ENCODE measurements at regions not wholly inside any gene's neighbourhood (a gene's known extent, or its start where the extent isn't known, plus 50 kb on each side); places are given as distances from the start of the nearest gene placed in this dataset.
A peak's percentile ranks its signal among the peaks of the same experiment; 100 is the strongest.
"Not testable (repeated sequence)": the region's sequence is repeated elsewhere in the genome, so short reads cannot be mapped to it uniquely, and the experiment has no call there.

DNA sequence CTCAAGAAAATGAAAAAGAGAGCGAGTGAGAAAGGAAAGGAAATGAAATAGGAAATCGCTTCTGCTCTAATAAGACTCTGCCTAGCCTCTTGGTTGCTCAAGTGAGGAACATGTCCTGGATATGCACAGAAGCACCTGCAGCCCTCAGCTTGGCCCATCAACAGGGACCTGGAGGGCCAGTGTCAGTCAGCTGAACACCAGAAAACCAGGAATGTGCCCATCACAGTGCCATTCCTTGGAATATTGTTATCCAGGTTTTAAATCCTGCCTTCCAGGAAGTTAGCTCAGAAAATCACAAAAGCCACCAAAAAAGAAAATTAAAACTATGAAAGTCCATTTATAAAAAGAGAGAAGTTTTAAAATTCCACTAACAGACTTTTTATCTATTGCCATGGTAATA is 173.4 kb upstream of the TPM1 start:
- TF ChIP-seq POLR2A (IDR thresholded peaks at IDR 0.05), result no peak
- TF ChIP-seq CTCF (IDR thresholded peaks at IDR 0.05), result no peak
- no peaks in the 10 kb centered on the region for H3K36me3 ChIP-seq
- WGBS, 4 donors, result 90 to 95% (median 91%) methylated on average over 2 of the region's 2 CpGs
- peak overlapping the region in 1 of 12 donors; percentile 81 for H3K27ac ChIP-seq
- H3K4me1 ChIP-seq, result no peaks in the 10 kb centered on the region
- no peak overlapping the region for H3K4me3 ChIP-seq
- ATAC-seq (no peak), DNase-seq (no peak)
- H3K9me3 ChIP-seq, result peaks cover 0 to 10% (median 0%) of the 10 kb centered on the region in 12 donors
- H3K27me3 ChIP-seq, result no peaks in the 10 kb centered on the region
- intact Hi-C loops (cut with DNase I), result no loop called here

DNA sequence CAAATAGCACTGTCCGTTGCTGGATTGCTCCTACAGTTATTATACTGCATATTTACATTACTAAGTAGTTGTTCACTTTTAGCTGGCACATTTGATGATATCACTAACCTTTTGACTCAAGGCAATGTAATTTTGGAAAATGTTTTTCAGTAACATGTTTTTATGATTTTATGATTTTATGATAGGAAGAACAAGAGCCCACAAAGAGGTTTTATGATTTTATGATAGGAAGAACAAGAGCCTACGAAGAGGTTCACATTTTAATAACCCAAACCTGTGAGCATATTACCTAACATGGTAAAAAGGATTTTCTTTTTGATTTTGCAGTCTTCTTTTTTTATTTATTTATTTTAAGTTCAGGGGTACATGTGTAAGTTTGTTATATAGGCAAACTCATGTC is 172.3 kb upstream of the TPM1 start:
- no peak for ATAC-seq
- 93 to 99% (median 95%) methylated on average over 2 of the region's 2 CpGs for WGBS, 4 donors
- no peaks in the 10 kb centered on the region for H3K36me3 ChIP-seq
- H3K4me3 ChIP-seq, result no peak overlapping the region
- TF ChIP-seq CTCF (IDR thresholded peaks at IDR 0.05) (no peak), POLR2A (IDR thresholded peaks at IDR 0.05) (no peak)
- intact Hi-C loops (cut with DNase I), result no loop called here
- H3K27me3 ChIP-seq, result no peaks in the 10 kb centered on the region
- H3K9me3 ChIP-seq, result peaks cover 0 to 10% (median 0%) of the 10 kb centered on the region in 12 donors
- H3K4me1 ChIP-seq, result peaks cover 0 to 8% (median 3%) of the 10 kb centered on the region in 12 donors
- H3K27ac ChIP-seq, result no peak overlapping the region
- DNase-seq, result no peak

GRCh38 chr15:62870701-62871100 is 171.8 kb upstream of the TPM1 start:
- H3K4me1 ChIP-seq, result peaks cover 0 to 12% (median 8%) of the 10 kb centered on the region in 12 donors
- DNase-seq, result not testable (repeated sequence)
- 85 to 97% (median 93%) methylated on average over 3 of the region's 3 CpGs for WGBS, 4 donors

GRCh38 chr15:62873203-62873602 is 169.3 kb upstream of the TPM1 start:
- Histone ChIP-seq H3K4me1 (peaks cover 0 to 24% (median 8%) of the 10 kb centered on the region in 12 donors), H3K4me3 (no peak overlapping the region), H3K27ac (peak overlapping the region in 1 of 12 donors; percentile 83), H3K9me3 (peaks cover 0 to 10% (median 0%) of the 10 kb centered on the region in 12 donors), H3K36me3 (no peaks in the 10 kb centered on the region), H3K27me3 (no peaks in the 10 kb centered on the region)
- no peak for DNase-seq
- no peak for ATAC-seq
- TF ChIP-seq CTCF (IDR thresholded peaks at IDR 0.05) (no peak), POLR2A (IDR thresholded peaks at IDR 0.05) (no peak)
- WGBS, 4 donors, result 89 to 92% (median 91%) methylated on average over 5 of the region's 5 CpGs
- intact Hi-C loops (cut with DNase I), result no loop called here

More at GRCh38 chr15:62870701-62871100, 171.8 kb upstream of the TPM1 start:
- H3K9me3 ChIP-seq; H3K36me3 ChIP-seq; ATAC-seq; H3K4me3 ChIP-seq; intact Hi-C loops (cut with DNase I); H3K27me3 ChIP-seq; H3K27ac ChIP-seq: not testable (repeated sequence)

DNA sequence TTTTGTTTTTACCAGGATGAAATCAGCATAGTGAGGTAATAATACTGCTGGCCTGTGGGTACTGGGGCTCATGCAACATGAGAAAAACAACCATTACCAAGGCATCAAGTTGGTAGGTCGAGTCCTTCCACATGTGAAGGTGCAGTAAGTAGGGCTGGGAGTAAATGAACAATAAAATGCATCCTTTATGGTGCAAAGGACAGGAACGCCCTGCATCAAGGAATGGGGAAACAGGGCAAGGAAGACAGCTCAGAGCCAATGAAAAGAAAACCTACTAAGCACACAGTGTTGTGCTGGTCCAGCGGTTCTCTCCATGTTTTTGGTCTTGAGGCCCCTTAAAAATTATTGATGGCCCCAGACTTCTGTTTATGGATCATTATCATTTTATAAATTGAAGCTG is 168.5 kb upstream of the TPM1 start:
- H3K27ac ChIP-seq, result peak overlapping the region in 1 of 12 donors; percentile 83
- ATAC-seq (no peak), DNase-seq (no peak)
- H3K9me3 ChIP-seq, result peaks cover 0 to 10% (median 0%) of the 10 kb centered on the region in 12 donors
- H3K36me3 ChIP-seq, result no peaks in the 10 kb centered on the region
- no peak for TF ChIP-seq CTCF (IDR thresholded peaks at IDR 0.05)
- TF ChIP-seq POLR2A (IDR thresholded peaks at IDR 0.05), result no peak
- no peaks in the 10 kb centered on the region for H3K27me3 ChIP-seq
- intact Hi-C loops (cut with DNase I), result no loop called here
- WGBS, 4 donors, result 90 to 97% (median 94%) methylated on average over 3 of the region's 3 CpGs
- H3K4me3 ChIP-seq, result no peak overlapping the region
- peaks cover 0 to 27% (median 8%) of the 10 kb centered on the region in 12 donors for H3K4me1 ChIP-seq

Data from heart left ventricle (tissue), 16 donors.